ENCODE measurements at regions not wholly inside any gene's neighbourhood (a gene's known extent, or its start where the extent isn't known, plus 50 kb on each side); places are given as distances from the start of the nearest gene placed in this dataset.

DNA sequence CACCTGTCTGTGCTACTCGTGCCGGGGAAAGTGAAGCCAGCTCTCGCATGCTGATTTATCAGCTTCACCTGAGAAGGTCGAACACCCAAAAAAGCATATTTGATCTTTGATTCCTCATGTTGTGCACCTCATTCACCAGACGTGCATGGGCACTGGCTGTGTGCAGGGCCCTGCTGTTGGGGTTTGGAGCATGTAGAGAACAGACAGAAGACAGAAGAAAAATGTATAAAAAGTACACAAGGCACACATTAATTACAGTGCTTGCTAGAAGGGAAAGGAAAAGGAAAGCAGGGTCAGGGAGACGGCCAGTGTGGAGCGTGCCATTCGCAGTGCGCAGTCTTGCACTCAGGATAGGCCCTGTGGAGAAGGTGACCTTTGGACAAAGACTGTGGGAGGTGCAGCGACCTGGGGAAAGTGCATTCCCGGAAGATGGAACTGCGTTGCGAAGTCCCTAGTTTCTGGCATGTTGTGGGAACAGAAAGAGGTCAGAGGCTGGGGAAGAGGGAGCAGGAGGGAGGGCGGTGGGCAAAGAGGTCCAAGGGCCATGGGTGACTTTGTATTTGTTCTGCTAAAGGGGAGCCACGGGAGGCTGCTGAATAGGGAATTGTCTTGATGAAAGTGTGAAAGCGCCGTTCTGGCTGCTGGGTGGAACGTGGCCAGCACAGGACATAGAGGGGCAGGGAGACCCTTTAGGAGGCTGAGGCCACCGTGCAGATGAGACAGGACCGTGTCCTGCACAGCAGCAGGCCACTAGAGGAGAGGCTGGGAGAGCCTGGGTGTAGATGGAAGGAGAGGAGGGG is 232.8 kb downstream of the GLRX3 start:
- DNase-seq (ENCODE audit: low read depth in 3 of 3, low spot score in 1 of 3): no peak

GRCh38 chr10:130369645-130370381 is 233.6 kb downstream of the GLRX3 start:
- no peak for DNase-seq (ENCODE audit: low read depth in 3 of 3, low spot score in 1 of 3)

- no peak for DNase-seq (ENCODE audit: low read depth in 3 of 3, low spot score in 1 of 3)
These were observed 234.5 kb downstream of the GLRX3 start for GRCh38 chr10:130370721-130371120.

DNA sequence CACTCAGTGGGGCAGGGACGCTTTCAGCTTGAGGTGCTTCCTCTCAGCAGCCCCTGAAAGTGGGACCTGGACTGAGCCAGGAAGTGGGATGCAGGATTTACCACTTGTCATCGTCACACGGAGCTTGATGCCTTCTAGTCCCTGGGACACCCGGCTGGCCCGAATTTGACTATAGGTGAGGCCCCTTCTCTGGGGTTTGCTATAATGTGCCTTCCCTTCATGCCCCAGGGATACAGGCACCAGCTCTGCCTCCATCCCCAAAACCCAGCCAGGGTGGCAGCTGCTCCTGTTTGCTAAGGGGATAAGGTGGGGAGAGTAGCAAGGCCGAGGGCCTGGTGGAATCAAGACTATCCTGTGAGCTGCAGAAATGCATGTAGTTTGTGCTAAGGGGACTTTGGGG is 235.0 kb downstream of the GLRX3 start:
- no peak for DNase-seq (ENCODE audit: low read depth in 3 of 3, low spot score in 1 of 3)

DNA sequence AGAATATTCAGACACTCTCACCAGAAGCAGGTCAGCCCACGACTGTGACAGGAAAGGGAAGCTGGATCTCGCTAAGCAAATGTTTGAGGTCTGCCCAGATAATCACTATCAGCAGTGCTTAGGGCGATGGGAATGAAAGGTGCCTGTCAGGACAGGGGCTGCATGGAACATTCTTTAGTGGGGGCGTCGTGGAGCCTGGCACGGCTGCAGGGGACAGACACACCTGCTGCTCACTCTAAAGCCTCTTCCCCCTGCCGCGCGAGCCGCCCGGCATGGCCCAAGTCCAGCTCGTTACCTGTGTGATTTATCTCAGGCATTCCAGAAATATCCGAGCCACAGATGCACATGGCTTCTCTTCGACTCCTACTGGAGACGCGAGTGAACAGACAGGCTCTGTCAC is 235.5 kb downstream of the GLRX3 start:
- no peak for DNase-seq (ENCODE audit: low read depth in 3 of 3, low spot score in 1 of 3)

- DNase-seq (ENCODE audit: low read depth in 3 of 3, low spot score in 1 of 3): no peak
These were observed 236.0 kb downstream of the GLRX3 start for GRCh38 chr10:130372222-130372621.

DNA sequence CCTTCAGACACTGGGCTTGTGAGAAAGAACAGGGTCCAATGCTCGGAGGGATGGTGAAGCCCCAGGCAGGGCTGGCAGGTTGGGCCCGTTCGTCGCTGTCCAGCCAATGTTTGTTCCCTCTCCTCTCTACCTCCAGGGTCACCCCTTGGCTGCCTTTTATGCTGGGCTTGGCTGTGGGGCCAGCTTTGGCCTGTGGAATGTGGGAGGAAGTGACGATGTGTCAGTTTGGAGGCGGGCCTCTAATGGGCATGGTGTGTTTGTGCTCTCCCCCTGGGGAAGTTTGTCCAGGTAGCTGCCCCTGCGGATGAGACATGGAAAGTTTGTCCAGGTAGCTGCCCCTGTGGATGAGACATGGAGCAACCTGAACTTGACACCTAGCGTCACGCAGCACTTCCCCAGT is 236.7 kb downstream of the GLRX3 start:
- no peak for DNase-seq (ENCODE audit: low read depth in 3 of 3, low spot score in 1 of 3)

- DNase-seq (ENCODE audit: low read depth in 3 of 3, low spot score in 1 of 3): no peak
These were observed 241.9 kb downstream of the GLRX3 start for GRCh38 chr10:130377986-130378540.

GRCh38 chr10:130378556-130379400 is 242.6 kb downstream of the GLRX3 start:
- DNase-seq (ENCODE audit: low read depth in 3 of 3, low spot score in 1 of 3): no peak

DNA sequence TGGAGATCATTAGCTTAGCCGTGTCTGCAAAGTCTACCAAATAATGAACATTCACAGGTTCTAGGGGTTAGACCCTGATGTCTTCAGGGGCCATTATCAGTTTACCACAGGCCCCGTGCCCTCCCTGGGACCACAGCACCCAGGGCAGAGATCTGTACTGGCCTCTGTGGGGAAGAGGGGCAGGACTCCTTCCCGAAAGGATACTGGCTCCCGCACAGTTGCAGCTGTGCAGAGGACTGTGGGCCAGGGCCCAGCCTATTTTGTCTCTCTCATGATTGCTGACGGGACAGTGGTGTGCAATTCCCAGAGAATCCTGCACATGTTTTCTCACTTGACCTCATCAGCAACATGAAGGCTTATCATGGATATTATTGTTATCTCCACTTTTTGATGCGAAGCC is 243.9 kb downstream of the GLRX3 start:
- DNase-seq (ENCODE audit: low read depth in 3 of 3, low spot score in 1 of 3): no peak

GRCh38 chr10:130382031-130382430 is 245.8 kb downstream of the GLRX3 start:
- DNase-seq (ENCODE audit: low read depth in 3 of 3, low spot score in 1 of 3): no peak

DNA sequence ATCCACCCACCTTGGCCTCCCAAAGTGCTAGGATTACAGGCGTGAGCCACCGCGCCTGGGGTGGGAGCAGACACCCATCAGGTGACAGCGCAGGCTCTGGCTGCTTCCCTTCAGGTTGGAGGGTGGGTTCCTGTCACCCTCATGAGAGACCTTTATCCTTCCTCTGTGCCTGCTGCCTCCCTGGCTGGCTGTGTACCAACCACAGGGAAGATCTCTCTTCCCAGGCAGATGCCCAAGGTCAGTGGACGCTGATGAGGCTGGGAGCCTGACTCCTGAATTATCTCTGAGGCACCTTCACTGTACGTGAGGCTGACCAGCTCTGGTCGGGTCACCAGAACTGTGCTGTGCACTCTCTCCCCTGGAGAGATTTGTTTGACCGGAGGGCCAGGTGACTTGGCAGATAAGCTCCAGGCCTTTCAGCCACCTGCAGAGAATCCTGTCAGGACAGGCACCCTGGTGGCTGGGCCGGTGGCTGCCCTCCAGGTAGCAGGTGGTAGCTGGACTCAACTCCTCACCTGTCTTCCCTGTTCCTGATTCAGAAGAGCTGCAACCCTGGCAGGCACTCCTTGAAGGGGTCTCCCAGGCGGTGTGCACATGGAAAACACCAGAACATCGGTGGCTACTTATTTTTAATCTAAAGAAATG is 251.9 kb downstream of the GLRX3 start:
- DNase-seq (ENCODE audit: low read depth in 3 of 3, low spot score in 1 of 3): no peak

DNA sequence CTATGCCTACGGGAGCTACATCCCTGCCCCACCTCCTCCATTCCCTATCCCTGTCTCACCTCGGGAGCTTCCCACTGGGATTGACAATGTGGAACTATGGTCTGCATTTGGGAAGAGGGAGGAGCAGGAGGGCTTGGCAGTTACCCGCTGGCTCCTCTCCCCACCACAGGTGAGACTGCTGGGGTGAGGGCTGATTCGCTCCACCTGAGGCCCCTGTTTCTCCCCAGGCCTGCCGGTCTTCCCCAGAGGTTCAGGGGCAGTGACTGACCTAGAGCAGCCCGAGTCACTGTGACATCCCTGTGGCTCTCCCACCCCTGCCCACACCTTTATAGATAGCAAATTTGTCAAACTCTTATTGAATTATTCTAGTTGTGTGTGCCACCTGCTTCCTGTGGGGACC is 252.6 kb downstream of the GLRX3 start:
- DNase-seq (ENCODE audit: low read depth in 3 of 3, low spot score in 1 of 3): no peak

DNA sequence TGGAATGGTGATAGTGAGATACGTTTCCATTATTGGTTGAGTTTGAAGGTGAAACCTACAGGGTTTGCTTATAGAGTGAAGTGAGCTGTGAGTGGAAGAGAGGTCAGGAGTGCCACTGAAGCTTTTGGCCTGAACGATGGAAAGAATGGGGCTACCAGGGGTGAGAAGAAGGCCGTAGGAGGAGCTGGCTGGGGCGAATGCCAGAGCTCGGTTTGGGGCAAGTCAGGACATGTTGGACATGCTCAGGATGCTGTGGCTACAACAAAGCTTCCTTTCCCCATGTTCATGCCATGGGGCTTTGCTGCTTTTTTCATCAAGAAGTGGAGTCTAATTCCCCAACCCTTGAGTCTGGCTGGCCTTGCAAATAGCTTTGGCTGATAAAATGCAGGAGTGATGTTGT is 253.7 kb downstream of the GLRX3 start:
- DNase-seq (ENCODE audit: low read depth in 3 of 3, low spot score in 1 of 3): no peak

- no peak for DNase-seq (ENCODE audit: low read depth in 3 of 3, low spot score in 1 of 3)
These were observed 255.8 kb downstream of the GLRX3 start for GRCh38 chr10:130392031-130392430.

- no peak for DNase-seq (ENCODE audit: low read depth in 3 of 3, low spot score in 1 of 3)
These were observed 257.2 kb downstream of the GLRX3 start for GRCh38 chr10:130393342-130393741.

GRCh38 chr10:130394832-130395231 is 258.6 kb downstream of the GLRX3 start:
- DNase-seq (ENCODE audit: low read depth in 3 of 3, low spot score in 1 of 3): no peak

- no peak for DNase-seq (ENCODE audit: low read depth in 3 of 3, low spot score in 1 of 3)
These were observed 259.2 kb downstream of the GLRX3 start for GRCh38 chr10:130395248-130395936.

DNA sequence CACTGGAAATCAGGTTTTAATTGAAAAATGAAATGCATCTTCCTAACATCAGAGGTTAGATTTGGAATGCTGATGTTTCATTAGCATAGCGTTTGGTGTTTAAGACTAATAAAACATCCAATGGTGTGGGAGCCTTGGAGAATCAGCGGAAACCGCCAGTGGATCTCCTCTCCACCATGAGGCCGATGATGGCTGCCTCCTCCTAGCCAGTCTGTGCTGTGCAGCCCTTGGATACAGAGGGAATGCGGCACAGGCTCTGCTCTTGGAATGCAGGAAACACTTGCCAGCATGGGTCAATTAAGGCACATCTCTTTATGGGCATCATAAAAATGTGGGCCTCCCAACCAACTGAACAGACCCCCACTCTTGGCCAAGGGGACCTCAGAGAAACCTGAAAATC is 259.9 kb downstream of the GLRX3 start:
- DNase-seq (ENCODE audit: low read depth in 3 of 3, low spot score in 1 of 3): no peak
